PC-3 (cell line): ENCODE measurements at regions not wholly inside any gene's neighbourhood (a gene's known extent, or its start where the extent isn't known, plus 50 kb on each side); places are given as distances from the start of the nearest gene placed in this dataset.

Experiments
- CTCF ChIP-seq: fragments of 300-600 bp; sonication (generic); conservative IDR thresholded peaks from 2 replicates; pipeline ENCODE4 v1.5.1; 2017; ENCODE audit warnings: antibody characterized with exemption, low read depth, mild to moderate bottlenecking, low read length
- EZH2 ChIP-seq: fragments of 300-600 bp; sonication (generic); IDR thresholded peaks from one replicate; pipeline ENCODE4 v1.6.1; 2017; ENCODE audit warnings: antibody characterized with exemption, mild to moderate bottlenecking, low read length; ENCODE audit not compliant: unreplicated experiment

GRCh38 chr15:39426552-39427532, 154.0 kb upstream of the THBS1 start:
- TF ChIP-seq CTCF: no peak
- no peak for TF ChIP-seq EZH2
